ENCODE measurements at regions not wholly inside any gene's neighbourhood (a gene's known extent, or its start where the extent isn't known, plus 50 kb on each side); places are given as distances from the start of the nearest gene placed in this dataset.

GRCh38 chr7:17471325-17471724 is 172.9 kb downstream of the AHR start:
- no peak for DNase-seq (ENCODE audit: insufficient read length, low spot score)
- TF ChIP-seq POLR2A (IDR thresholded peaks at IDR 0.05; ENCODE audit: low read depth, low read length) (no peak), POU2F2 (IDR thresholded peaks at IDR 0.05; ENCODE audit: low read depth, low read length) (no peak), POLR2AphosphoS5 (IDR thresholded peaks at IDR 0.05; ENCODE audit: low read depth, low read length) (no peak), TAF1 (IDR thresholded peaks at IDR 0.05; ENCODE audit: low read depth, low read length) (no peak), SPI1 (IDR thresholded peaks at IDR 0.05; ENCODE audit: low read depth, low read length) (no peak), PAX5 (IDR thresholded peaks at IDR 0.05; ENCODE audit: insufficient read depth, low read length, severe bottlenecking) (no peak)
- FAIRE-seq, result no peak

GRCh38 chr7:17472518-17472917 is 174.1 kb downstream of the AHR start:
- TF ChIP-seq PAX5 (IDR thresholded peaks at IDR 0.05; ENCODE audit: insufficient read depth, low read length, severe bottlenecking) (no peak), POLR2AphosphoS5 (IDR thresholded peaks at IDR 0.05; ENCODE audit: low read depth, low read length) (no peak), POLR2A (IDR thresholded peaks at IDR 0.05; ENCODE audit: low read depth, low read length) (no peak), POU2F2 (IDR thresholded peaks at IDR 0.05; ENCODE audit: low read depth, low read length) (no peak), SPI1 (IDR thresholded peaks at IDR 0.05; ENCODE audit: low read depth, low read length) (no peak), TAF1 (IDR thresholded peaks at IDR 0.05; ENCODE audit: low read depth, low read length) (no peak)

GRCh38 chr7:17472939-17473338 is 174.5 kb downstream of the AHR start:
- FAIRE-seq, result no peak
- TF ChIP-seq POLR2A (IDR thresholded peaks at IDR 0.05; ENCODE audit: low read depth, low read length) (no peak), SPI1 (IDR thresholded peaks at IDR 0.05; ENCODE audit: low read depth, low read length) (peak; percentile 61), POU2F2 (IDR thresholded peaks at IDR 0.05; ENCODE audit: low read depth, low read length) (no peak), POLR2AphosphoS5 (IDR thresholded peaks at IDR 0.05; ENCODE audit: low read depth, low read length) (no peak), TAF1 (IDR thresholded peaks at IDR 0.05; ENCODE audit: low read depth, low read length) (no peak), PAX5 (IDR thresholded peaks at IDR 0.05; ENCODE audit: insufficient read depth, low read length, severe bottlenecking) (no peak)
- no peak for DNase-seq (ENCODE audit: insufficient read length, low spot score)

More at GRCh38 chr7:17472518-17472917, 174.1 kb downstream of the AHR start:
- DNase-seq (ENCODE audit: insufficient read length, low spot score), result no peak
- peak; percentile 9 for FAIRE-seq

- no peak for FAIRE-seq
- DNase-seq (ENCODE audit: insufficient read length, low spot score), result no peak
- TF ChIP-seq TAF1 (IDR thresholded peaks at IDR 0.05; ENCODE audit: low read depth, low read length) (no peak), POLR2AphosphoS5 (IDR thresholded peaks at IDR 0.05; ENCODE audit: low read depth, low read length) (no peak), POU2F2 (IDR thresholded peaks at IDR 0.05; ENCODE audit: low read depth, low read length) (no peak)
Observed at GRCh38 chr7:17474724-17475344, 176.4 kb downstream of the AHR start.

GRCh38 chr7:17477182-17477581 is 178.7 kb downstream of the AHR start:
- DNase-seq (ENCODE audit: insufficient read length, low spot score) (no peak), FAIRE-seq (no peak)
- no peak for TF ChIP-seq TAF1 (IDR thresholded peaks at IDR 0.05; ENCODE audit: low read depth, low read length)
- no peak for TF ChIP-seq PAX5 (IDR thresholded peaks at IDR 0.05; ENCODE audit: insufficient read depth, low read length, severe bottlenecking)
- no peak for TF ChIP-seq POLR2A (IDR thresholded peaks at IDR 0.05; ENCODE audit: low read depth, low read length)
- TF ChIP-seq POLR2AphosphoS5 (IDR thresholded peaks at IDR 0.05; ENCODE audit: low read depth, low read length), result no peak
- no peak for TF ChIP-seq SPI1 (IDR thresholded peaks at IDR 0.05; ENCODE audit: low read depth, low read length)
- TF ChIP-seq POU2F2 (IDR thresholded peaks at IDR 0.05; ENCODE audit: low read depth, low read length), result no peak

GRCh38 chr7:17481118-17481517 is 182.7 kb downstream of the AHR start:
- FAIRE-seq (no peak), DNase-seq (ENCODE audit: insufficient read length, low spot score) (no peak)
- TF ChIP-seq POLR2A (IDR thresholded peaks at IDR 0.05; ENCODE audit: low read depth, low read length) (no peak), POLR2AphosphoS5 (IDR thresholded peaks at IDR 0.05; ENCODE audit: low read depth, low read length) (no peak), SPI1 (IDR thresholded peaks at IDR 0.05; ENCODE audit: low read depth, low read length) (no peak), TAF1 (IDR thresholded peaks at IDR 0.05; ENCODE audit: low read depth, low read length) (no peak), PAX5 (IDR thresholded peaks at IDR 0.05; ENCODE audit: insufficient read depth, low read length, severe bottlenecking) (no peak), POU2F2 (IDR thresholded peaks at IDR 0.05; ENCODE audit: low read depth, low read length) (no peak)

- no peak for TF ChIP-seq POU2F2 (IDR thresholded peaks at IDR 0.05; ENCODE audit: low read depth, low read length)
- TF ChIP-seq POLR2AphosphoS5 (IDR thresholded peaks at IDR 0.05; ENCODE audit: low read depth, low read length), result no peak
- TF ChIP-seq POLR2A (IDR thresholded peaks at IDR 0.05; ENCODE audit: low read depth, low read length), result no peak
- no peak for TF ChIP-seq SPI1 (IDR thresholded peaks at IDR 0.05; ENCODE audit: low read depth, low read length)
- no peak for TF ChIP-seq PAX5 (IDR thresholded peaks at IDR 0.05; ENCODE audit: insufficient read depth, low read length, severe bottlenecking)
- no peak for TF ChIP-seq TAF1 (IDR thresholded peaks at IDR 0.05; ENCODE audit: low read depth, low read length)
- DNase-seq (ENCODE audit: insufficient read length, low spot score), result no peak
- no peak for FAIRE-seq
Observed at GRCh38 chr7:17485368-17485767, 186.9 kb downstream of the AHR start.

- no peak for DNase-seq (ENCODE audit: insufficient read length, low spot score)
- FAIRE-seq, result no peak
- no peak for TF ChIP-seq POLR2A (IDR thresholded peaks at IDR 0.05; ENCODE audit: low read depth, low read length)
- TF ChIP-seq POU2F2 (IDR thresholded peaks at IDR 0.05; ENCODE audit: low read depth, low read length), result no peak
- no peak for TF ChIP-seq PAX5 (IDR thresholded peaks at IDR 0.05; ENCODE audit: insufficient read depth, low read length, severe bottlenecking)
- no peak for TF ChIP-seq POLR2AphosphoS5 (IDR thresholded peaks at IDR 0.05; ENCODE audit: low read depth, low read length)
- no peak for TF ChIP-seq SPI1 (IDR thresholded peaks at IDR 0.05; ENCODE audit: low read depth, low read length)
- TF ChIP-seq TAF1 (IDR thresholded peaks at IDR 0.05; ENCODE audit: low read depth, low read length), result no peak
Observed at GRCh38 chr7:17485904-17486303, 187.5 kb downstream of the AHR start.

GRCh38 chr7:17486835-17487234 is 188.4 kb downstream of the AHR start:
- TF ChIP-seq PAX5 (IDR thresholded peaks at IDR 0.05; ENCODE audit: insufficient read depth, low read length, severe bottlenecking) (no peak), POLR2AphosphoS5 (IDR thresholded peaks at IDR 0.05; ENCODE audit: low read depth, low read length) (no peak), SPI1 (IDR thresholded peaks at IDR 0.05; ENCODE audit: low read depth, low read length) (no peak), TAF1 (IDR thresholded peaks at IDR 0.05; ENCODE audit: low read depth, low read length) (no peak), POU2F2 (IDR thresholded peaks at IDR 0.05; ENCODE audit: low read depth, low read length) (no peak), POLR2A (IDR thresholded peaks at IDR 0.05; ENCODE audit: low read depth, low read length) (no peak)
- DNase-seq (ENCODE audit: insufficient read length, low spot score) (no peak), FAIRE-seq (no peak)

GRCh38 chr7:17487343-17487742 is 188.9 kb downstream of the AHR start:
- no peak for FAIRE-seq

More at GRCh38 chr7:17487343-17487742, 188.9 kb downstream of the AHR start:
- no peak for DNase-seq (ENCODE audit: insufficient read length, low spot score)
- TF ChIP-seq SPI1 (IDR thresholded peaks at IDR 0.05; ENCODE audit: low read depth, low read length), result no peak
